B cell (primary cell): ENCODE measurements at regions not wholly inside any gene's neighbourhood (a gene's known extent, or its start where the extent isn't known, plus 50 kb on each side); places are given as distances from the start of the nearest gene placed in this dataset.

Experiments used
- EZH2 ChIP-seq: IDR thresholded peaks from 2 replicates; pipeline ENCODE4 v1.6.1; 2012; ENCODE audit warnings: borderline replicate concordance, low read depth, mild to moderate bottlenecking, moderate library complexity, low read length; ENCODE audit not compliant: insufficient read depth, poor library complexity, severe bottlenecking
- TF ChIP-seq, protein P1 (sequence below): fragments of 200-600 bp; IDR thresholded peaks from one replicate; pipeline ENCODE4 v1.8.0; 2022; ENCODE audit warnings: antibody characterized with exemption, mild to moderate bottlenecking

DNA sequence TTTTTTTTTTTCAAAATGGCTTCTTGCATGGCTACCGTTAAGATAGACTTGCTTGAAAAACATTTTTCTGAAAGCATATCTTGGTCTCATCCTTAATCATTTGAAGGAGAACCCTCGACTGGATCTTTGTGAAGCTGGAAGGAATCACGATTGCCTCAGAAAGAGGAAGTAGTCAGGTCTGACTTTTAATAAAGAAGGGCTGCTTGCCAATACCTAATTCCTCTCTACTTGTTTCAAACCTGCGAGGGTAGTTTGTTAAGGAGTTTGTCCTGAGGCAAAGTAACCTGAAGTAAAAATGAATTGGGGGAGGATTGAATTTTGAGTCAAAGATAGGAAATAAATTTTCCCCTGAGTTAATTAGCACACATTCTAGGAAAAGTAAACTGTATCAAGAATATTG is 288.1 kb upstream of the MAP3K7 start:
- no peak for TF ChIP-seq EZH2
- TF ChIP-seq, protein P1, sequence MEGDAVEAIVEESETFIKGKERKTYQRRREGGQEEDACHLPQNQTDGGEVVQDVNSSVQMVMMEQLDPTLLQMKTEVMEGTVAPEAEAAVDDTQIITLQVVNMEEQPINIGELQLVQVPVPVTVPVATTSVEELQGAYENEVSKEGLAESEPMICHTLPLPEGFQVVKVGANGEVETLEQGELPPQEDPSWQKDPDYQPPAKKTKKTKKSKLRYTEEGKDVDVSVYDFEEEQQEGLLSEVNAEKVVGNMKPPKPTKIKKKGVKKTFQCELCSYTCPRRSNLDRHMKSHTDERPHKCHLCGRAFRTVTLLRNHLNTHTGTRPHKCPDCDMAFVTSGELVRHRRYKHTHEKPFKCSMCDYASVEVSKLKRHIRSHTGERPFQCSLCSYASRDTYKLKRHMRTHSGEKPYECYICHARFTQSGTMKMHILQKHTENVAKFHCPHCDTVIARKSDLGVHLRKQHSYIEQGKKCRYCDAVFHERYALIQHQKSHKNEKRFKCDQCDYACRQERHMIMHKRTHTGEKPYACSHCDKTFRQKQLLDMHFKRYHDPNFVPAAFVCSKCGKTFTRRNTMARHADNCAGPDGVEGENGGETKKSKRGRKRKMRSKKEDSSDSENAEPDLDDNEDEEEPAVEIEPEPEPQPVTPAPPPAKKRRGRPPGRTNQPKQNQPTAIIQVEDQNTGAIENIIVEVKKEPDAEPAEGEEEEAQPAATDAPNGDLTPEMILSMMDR: no peak
